CD14-positive monocyte (primary cell): ENCODE measurements at regions not wholly inside any gene's neighbourhood (a gene's known extent, or its start where the extent isn't known, plus 50 kb on each side); places are given as distances from the start of the nearest gene placed in this dataset.
A peak's percentile ranks its signal among the peaks of the same experiment; 100 is the strongest.

ENCODE experiments used
- DNase-seq, 3 donors: peaks; one replicate each; pipeline ENCODE4 v3.0.0-alpha.2; 2011 to 2022
- H2AFZ ChIP-seq: 2 replicates; pipeline ENCODE4 v1.6.0; 2012; ENCODE audit warnings: mild to moderate bottlenecking, low read depth, low read length, inconsistent platforms; ENCODE audit not compliant: insufficient read depth, poor library complexity, severe bottlenecking
- H3K27ac ChIP-seq, 2 donors: 1 replicate in 1 of 2; 2 replicates in 1 of 2; pipeline ENCODE4 v1.5.1; 2012 to 2013; ENCODE audit warnings: low read length in 2 of 2, control low read depth in 1 of 2, inconsistent platforms in 1 of 2, low read depth in 1 of 2, mild to moderate bottlenecking in 1 of 2
- H3K27me3 ChIP-seq, 2 donors: one replicate each; pipeline versions ENCODE4 v1.6.0 to v1.6.1; 2011 to 2013; ENCODE audit warnings: low read length in 2 of 2; ENCODE audit not compliant: control insufficient read depth in 2 of 2, insufficient read depth in 2 of 2
- H3K36me3 ChIP-seq, 2 donors: replicated peaks in 1 of 2; 1 replicate in 1 of 2; 2 replicates in 1 of 2; pipeline versions ENCODE4 v1.5.1 to v1.6.1; 2012 to 2013; ENCODE audit warnings: low read length in 2 of 2, control low read depth in 1 of 2, inconsistent platforms in 1 of 2, mild to moderate bottlenecking in 1 of 2; ENCODE audit not compliant: insufficient read depth in 2 of 2, control insufficient read depth in 1 of 2
- H3K4me1 ChIP-seq, 2 donors: 1 replicate in 1 of 2; 2 replicates in 1 of 2; pipeline versions ENCODE4 v1.5.1 to v1.6.1; 2012 to 2013; ENCODE audit warnings: low read length in 2 of 2, control low read depth in 1 of 2, inconsistent platforms in 1 of 2, mild to moderate bottlenecking in 1 of 2, moderate library complexity in 1 of 2; ENCODE audit not compliant: insufficient read depth in 2 of 2, control insufficient read depth in 1 of 2
- H3K4me2 ChIP-seq: replicated peaks from 2 replicates; pipeline ENCODE3; 2012; ENCODE audit warnings: low read length, moderate library complexity, mild to moderate bottlenecking; ENCODE audit not compliant: poor library complexity, severe bottlenecking; ENCODE audit errors: extremely low read depth
- H3K4me3 ChIP-seq, 3 experiments: fragments of 200-600 bp in 1 of 3; sonication (generic) in 1 of 3; replicated peaks in 1 of 3; 1 replicate in 2 of 3; 2 replicates in 1 of 3; pipeline ENCODE4 v1.5.1; 2011 to 2013; ENCODE audit warnings: low read length in 3 of 3, mild to moderate bottlenecking in 3 of 3, control low read depth in 2 of 3, low read depth in 2 of 3, inconsistent platforms in 1 of 3, moderate library complexity in 1 of 3
- H3K79me2 ChIP-seq: 2 replicates; pipeline ENCODE4 v1.6.0; 2012; ENCODE audit warnings: mild to moderate bottlenecking, control low read depth, inconsistent platforms, low read length, moderate library complexity; ENCODE audit not compliant: insufficient read depth
- H3K9ac ChIP-seq: 2 replicates; pipeline ENCODE4 v1.6.0; 2017; ENCODE audit warnings: low read length, mild to moderate bottlenecking; ENCODE audit not compliant: insufficient read depth, poor library complexity, severe bottlenecking
- H3K9me3 ChIP-seq, 2 donors: replicated peaks in 1 of 2; 1 replicate in 1 of 2; 2 replicates in 1 of 2; pipeline versions ENCODE4 v1.5.1 to v1.6.1; 2012 to 2013; ENCODE audit warnings: low read length in 2 of 2, control low read depth in 1 of 2; ENCODE audit not compliant: control insufficient read depth in 1 of 2, insufficient read depth in 1 of 2
- H4K20me1 ChIP-seq: 2 replicates; pipeline ENCODE4 v1.6.0; 2012; ENCODE audit warnings: mild to moderate bottlenecking, low read length, control low read depth, moderate library complexity; ENCODE audit not compliant: insufficient read depth
- H3K27ac Mint-ChIP-seq, 7 donors: one replicate each; pipeline ENCODE4 v1.8.0; 2020; ENCODE audit warnings: mild to moderate bottlenecking in 7 of 7, mixed read lengths in 7 of 7, moderate library complexity in 6 of 7, inconsistent platforms in 2 of 7
- H3K27me3 Mint-ChIP-seq, 3 donors: one replicate each; pipeline ENCODE4 v1.8.0; 2021 to 2022; ENCODE audit warnings: low read depth in 3 of 3, mild to moderate bottlenecking in 3 of 3, mixed read lengths in 3 of 3, moderate library complexity in 3 of 3, inconsistent platforms in 1 of 3
- H3K36me3 Mint-ChIP-seq, 2 donors: one replicate each; pipeline ENCODE4 v1.8.0; 2020; ENCODE audit warnings: mixed read lengths in 2 of 2, inconsistent platforms in 1 of 2, mild to moderate bottlenecking in 1 of 2
- H3K4me1 Mint-ChIP-seq: one replicate; pipeline ENCODE4 v1.8.0; 2020; ENCODE audit warnings: mild to moderate bottlenecking, mixed read lengths
- H3K4me3 Mint-ChIP-seq, 2 donors: one replicate each; pipeline ENCODE4 v1.8.0; 2020; ENCODE audit warnings: mild to moderate bottlenecking in 2 of 2, mixed read lengths in 2 of 2, moderate library complexity in 1 of 2
- H3K9me3 Mint-ChIP-seq, 7 donors: one replicate each; pipeline ENCODE4 v1.8.0; 2020 to 2022; ENCODE audit warnings: mixed read lengths in 7 of 7, mild to moderate bottlenecking in 6 of 7, moderate library complexity in 6 of 7, inconsistent platforms in 2 of 7
- CTCF ChIP-seq: fragments of 200-600 bp; IDR thresholded peaks from one replicate; pipeline ENCODE4 v1.8.0; 2022; ENCODE audit warnings: antibody characterized with exemption, mild to moderate bottlenecking
- WGBS: methylation state at CpG from one replicate; pipeline ENCODE4 v1.1.5; 2013; ENCODE audit warnings: missing lambda C conversion rate; ENCODE audit not compliant: insufficient coverage; 5-methylcytosine and 5-hydroxymethylcytosine counted together
- intact Hi-C, 2 donors: fragments of 100-400 bp; cut with micrococcal nuclease; formaldehyde crosslinking; loops; one replicate each; pipeline versions ENCODE4 v1.15.0 to v1.15.1; 2023

- TF ChIP-seq CTCF: no peak
- H3K36me3 Mint-ChIP-seq: peaks cover 11 to 18% of the 10 kb centered on the region in 2 donors
- H3K4me3 ChIP-seq: no peak overlapping the region
- no peak for DNase-seq
- no peaks in the 10 kb centered on the region for H3K27me3 Mint-ChIP-seq
- no peak overlapping the region for H3K9ac ChIP-seq
- no peak overlapping the region for H3K4me2 ChIP-seq
- no peaks in the 10 kb centered on the region for H3K9me3 ChIP-seq
- H3K4me1 ChIP-seq: peaks cover 14 to 17% of the 10 kb centered on the region in 2 donors
- no CpG with 5 or more reads among the region's 2 CpGs for WGBS
- peak overlapping the region in 1 of 7 donors; percentile 36 for H3K27ac Mint-ChIP-seq
- no peak overlapping the region for H3K27ac ChIP-seq
- no peaks in the 10 kb centered on the region for H3K36me3 ChIP-seq
- peaks cover 46% of the 10 kb centered on the region for H4K20me1 ChIP-seq
- no peaks in the 10 kb centered on the region for H3K9me3 Mint-ChIP-seq
- peaks cover 20% of the 10 kb centered on the region for H3K4me1 Mint-ChIP-seq
- intact Hi-C loops: no loop called here
- H3K79me2 ChIP-seq: no peaks in the 10 kb centered on the region
- H3K4me3 Mint-ChIP-seq: no peak overlapping the region
- H3K27me3 ChIP-seq: no peaks in the 10 kb centered on the region
- no peak overlapping the region for H2AFZ ChIP-seq
These were observed 381.9 kb upstream of the RGS6 start for GRCh38 chr14:71550367-71550766.

- WGBS: 91% methylated on average over 2 of the region's 2 CpGs
- H3K36me3 Mint-ChIP-seq: peaks cover 14 to 18% of the 10 kb centered on the region in 2 donors
- H3K4me3 Mint-ChIP-seq: no peak overlapping the region
- H3K4me1 ChIP-seq: peaks cover 24 to 27% of the 10 kb centered on the region in 2 donors
- H3K27ac ChIP-seq: no peak overlapping the region
- H4K20me1 ChIP-seq: peaks cover 40% of the 10 kb centered on the region
- H3K27ac Mint-ChIP-seq: peak overlapping the region in 2 of 7 donors; percentile 13 to 59
- no peaks in the 10 kb centered on the region for H3K9me3 ChIP-seq
- peaks cover 31% of the 10 kb centered on the region for H3K4me1 Mint-ChIP-seq
- no peaks in the 10 kb centered on the region for H3K79me2 ChIP-seq
- H3K4me2 ChIP-seq: no peak overlapping the region
- H3K9ac ChIP-seq: no peak overlapping the region
- H3K36me3 ChIP-seq: no peaks in the 10 kb centered on the region
- H3K27me3 ChIP-seq: no peaks in the 10 kb centered on the region
- H2AFZ ChIP-seq: no peak overlapping the region
- no peaks in the 10 kb centered on the region for H3K9me3 Mint-ChIP-seq
- no peak for TF ChIP-seq CTCF
- no peaks in the 10 kb centered on the region for H3K27me3 Mint-ChIP-seq
- H3K4me3 ChIP-seq: no peak overlapping the region
- intact Hi-C loops: no loop called here
- DNase-seq: no peak
These were observed 380.8 kb upstream of the RGS6 start for GRCh38 chr14:71551291-71551950.
